ENCODE measurements at regions not wholly inside any gene's neighbourhood (a gene's known extent, or its start where the extent isn't known, plus 50 kb on each side); places are given as distances from the start of the nearest gene placed in this dataset.
"Not testable (repeated sequence)": the region's sequence is repeated elsewhere in the genome, so short reads cannot be mapped to it uniquely, and the experiment has no call there.

DNA sequence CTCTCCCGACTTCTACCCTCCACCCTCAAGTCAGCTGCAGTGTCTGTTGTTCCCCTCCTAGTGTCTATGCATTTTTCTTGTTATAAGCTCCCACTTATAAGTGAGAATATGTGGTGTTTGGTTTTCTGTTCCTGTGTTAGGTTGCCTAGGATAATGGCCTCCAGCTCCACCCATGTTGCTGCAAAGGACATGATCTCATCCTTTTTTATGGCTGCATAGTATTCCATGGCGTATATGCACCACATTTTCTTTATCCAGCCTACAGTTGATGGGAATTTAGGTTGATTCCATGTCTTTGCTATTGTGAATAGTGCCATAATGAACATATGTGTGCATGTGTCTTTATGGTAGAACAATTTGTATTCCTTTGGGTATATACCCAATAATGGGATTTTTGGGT lies 80.7 kb downstream of the SPTSSA start:
- not testable (repeated sequence) for H3K27me3 ChIP-seq (ENCODE audit: control insufficient read depth in 1 of 2, insufficient read depth in 2 of 2, low read length in 2 of 2); H3K9me3 ChIP-seq (ENCODE audit: control insufficient read depth in 2 of 2, low read length in 2 of 2); H3K9ac ChIP-seq (ENCODE audit: low read length in 2 of 2); H3K36me3 ChIP-seq (ENCODE audit: control insufficient read depth in 2 of 2, insufficient read depth in 2 of 2, low read length in 2 of 2); H3K27ac ChIP-seq (ENCODE audit: low read length); H3K4me1 ChIP-seq (ENCODE audit: control insufficient read depth, insufficient read depth, low read length); H3K4me3 ChIP-seq (ENCODE audit: low read length in 2 of 2)

GRCh38 chr14:34380471-34380845 lies 81.6 kb downstream of the SPTSSA start:
- Histone ChIP-seq H3K27me3 (ENCODE audit: control insufficient read depth in 1 of 2, insufficient read depth in 2 of 2, low read length in 2 of 2) (peaks cover 0 to 4% of the 10 kb centered on the region in 2 donors), H3K9me3 (ENCODE audit: control insufficient read depth in 2 of 2, low read length in 2 of 2) (no peaks in the 10 kb centered on the region), H3K4me1 (ENCODE audit: control insufficient read depth, insufficient read depth, low read length) (no peaks in the 10 kb centered on the region), H3K9ac (ENCODE audit: low read length in 2 of 2) (no peak overlapping the region), H3K36me3 (ENCODE audit: control insufficient read depth in 2 of 2, insufficient read depth in 2 of 2, low read length in 2 of 2) (no peaks in the 10 kb centered on the region), H3K27ac (ENCODE audit: low read length) (no peak overlapping the region), H3K4me3 (ENCODE audit: low read length in 2 of 2) (no peak overlapping the region)

DNA sequence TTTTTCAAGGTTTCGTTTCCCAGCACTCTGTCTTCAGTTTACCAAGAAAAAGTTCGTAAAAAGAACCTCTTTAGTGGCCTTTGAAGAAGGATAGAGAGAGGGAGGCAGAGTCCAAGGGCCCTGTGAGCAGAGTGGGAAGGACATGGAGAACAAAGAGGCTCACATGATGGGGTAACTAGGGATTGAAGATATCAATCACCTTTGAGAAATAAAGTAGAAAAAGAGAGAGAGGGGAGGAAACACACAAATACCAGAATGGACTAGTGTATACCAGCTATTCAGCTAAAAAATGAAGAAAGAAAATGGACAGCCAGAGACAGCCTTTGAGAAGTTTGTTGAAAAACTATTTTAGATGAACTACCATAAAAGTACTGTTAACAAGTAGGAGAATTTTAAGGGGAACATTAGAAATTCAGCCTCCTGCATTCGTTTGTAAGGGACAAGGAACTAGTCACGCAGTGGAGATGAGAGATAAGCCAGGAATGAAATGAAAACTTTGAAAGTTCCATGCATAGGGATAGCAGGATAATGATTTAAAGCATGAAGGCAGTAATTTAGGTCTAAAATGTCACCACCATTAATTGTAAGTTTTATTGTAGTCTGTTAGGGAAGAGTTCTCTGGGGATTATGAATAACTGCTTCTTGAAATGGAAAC lies 82.1 kb downstream of the SPTSSA start:
- Histone ChIP-seq H3K4me3 (ENCODE audit: low read length in 2 of 2) (no peak overlapping the region), H3K36me3 (ENCODE audit: control insufficient read depth in 2 of 2, insufficient read depth in 2 of 2, low read length in 2 of 2) (no peaks in the 10 kb centered on the region), H3K27ac (ENCODE audit: low read length) (no peak overlapping the region), H3K4me1 (ENCODE audit: control insufficient read depth, insufficient read depth, low read length) (no peaks in the 10 kb centered on the region), H3K9me3 (ENCODE audit: control insufficient read depth in 2 of 2, low read length in 2 of 2) (no peaks in the 10 kb centered on the region), H3K9ac (ENCODE audit: low read length in 2 of 2) (no peak overlapping the region), H3K27me3 (ENCODE audit: control insufficient read depth in 1 of 2, insufficient read depth in 2 of 2, low read length in 2 of 2) (peaks cover 0 to 4% of the 10 kb centered on the region in 2 donors)

DNA sequence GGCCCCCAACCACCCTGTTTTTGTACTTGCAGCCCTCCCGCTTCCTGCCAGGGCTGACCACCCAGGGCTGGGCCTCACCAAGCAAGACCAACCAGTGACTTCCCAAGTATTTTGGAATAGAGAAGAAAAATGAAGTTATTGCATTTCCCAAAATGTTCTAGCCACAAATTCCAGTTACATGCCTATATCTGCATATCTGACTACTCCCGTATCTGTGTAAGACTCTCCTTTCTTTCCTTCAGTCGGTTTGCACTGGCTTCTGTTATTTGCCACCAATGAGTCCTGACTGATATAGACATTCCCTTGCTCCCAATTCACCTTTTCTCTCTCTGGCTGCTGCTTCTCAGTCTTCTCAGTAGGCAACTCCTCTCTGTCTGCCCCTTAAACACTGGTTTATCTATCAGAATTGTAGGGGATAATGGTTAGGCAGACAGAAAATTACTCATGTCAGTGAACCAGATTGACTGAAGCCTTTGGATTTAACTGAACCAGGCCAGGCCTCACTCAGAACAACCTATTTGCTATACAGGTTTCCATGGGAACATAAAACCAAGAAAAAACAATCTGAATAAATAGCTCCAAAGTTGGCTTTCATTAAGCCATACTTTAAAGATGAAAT lies 85.3 kb downstream of the SPTSSA start:
- no peak overlapping the region for H3K27ac ChIP-seq (ENCODE audit: low read length)
- no peaks in the 10 kb centered on the region for H3K4me1 ChIP-seq (ENCODE audit: control insufficient read depth, insufficient read depth, low read length)
- H3K9me3 ChIP-seq (ENCODE audit: control insufficient read depth in 2 of 2, low read length in 2 of 2): no peaks in the 10 kb centered on the region
- H3K9ac ChIP-seq (ENCODE audit: low read length in 2 of 2): no peak overlapping the region
- H3K4me3 ChIP-seq (ENCODE audit: low read length in 2 of 2): no peak overlapping the region
- H3K27me3 ChIP-seq (ENCODE audit: control insufficient read depth in 1 of 2, insufficient read depth in 2 of 2, low read length in 2 of 2): no peaks in the 10 kb centered on the region
- H3K36me3 ChIP-seq (ENCODE audit: control insufficient read depth in 2 of 2, insufficient read depth in 2 of 2, low read length in 2 of 2): no peaks in the 10 kb centered on the region

- no peak overlapping the region for H3K27ac ChIP-seq (ENCODE audit: low read length)
Observed at GRCh38 chr14:34374998-34375740, 86.9 kb downstream of the SPTSSA start.

GRCh38 chr14:34373191-34373590 lies 88.8 kb downstream of the SPTSSA start:
- no peaks in the 10 kb centered on the region for H3K9me3 ChIP-seq (ENCODE audit: control insufficient read depth in 2 of 2, low read length in 2 of 2)
- H3K4me1 ChIP-seq (ENCODE audit: control insufficient read depth, insufficient read depth, low read length): peaks cover 3% of the 10 kb centered on the region
- H3K27ac ChIP-seq (ENCODE audit: low read length): no peak overlapping the region
- no peak overlapping the region for H3K4me3 ChIP-seq (ENCODE audit: low read length in 2 of 2)
- H3K36me3 ChIP-seq (ENCODE audit: control insufficient read depth in 2 of 2, insufficient read depth in 2 of 2, low read length in 2 of 2): no peaks in the 10 kb centered on the region
- H3K9ac ChIP-seq (ENCODE audit: low read length in 2 of 2): no peak overlapping the region
- no peaks in the 10 kb centered on the region for H3K27me3 ChIP-seq (ENCODE audit: control insufficient read depth in 1 of 2, insufficient read depth in 2 of 2, low read length in 2 of 2)

More at GRCh38 chr14:34374998-34375740, 86.9 kb downstream of the SPTSSA start:
- Histone ChIP-seq H3K4me1 (ENCODE audit: control insufficient read depth, insufficient read depth, low read length) (no peaks in the 10 kb centered on the region), H3K27me3 (ENCODE audit: control insufficient read depth in 1 of 2, insufficient read depth in 2 of 2, low read length in 2 of 2) (no peaks in the 10 kb centered on the region), H3K4me3 (ENCODE audit: low read length in 2 of 2) (no peak overlapping the region), H3K9ac (ENCODE audit: low read length in 2 of 2) (no peak overlapping the region), H3K9me3 (ENCODE audit: control insufficient read depth in 2 of 2, low read length in 2 of 2) (no peaks in the 10 kb centered on the region), H3K36me3 (ENCODE audit: control insufficient read depth in 2 of 2, insufficient read depth in 2 of 2, low read length in 2 of 2) (no peaks in the 10 kb centered on the region)

DNA sequence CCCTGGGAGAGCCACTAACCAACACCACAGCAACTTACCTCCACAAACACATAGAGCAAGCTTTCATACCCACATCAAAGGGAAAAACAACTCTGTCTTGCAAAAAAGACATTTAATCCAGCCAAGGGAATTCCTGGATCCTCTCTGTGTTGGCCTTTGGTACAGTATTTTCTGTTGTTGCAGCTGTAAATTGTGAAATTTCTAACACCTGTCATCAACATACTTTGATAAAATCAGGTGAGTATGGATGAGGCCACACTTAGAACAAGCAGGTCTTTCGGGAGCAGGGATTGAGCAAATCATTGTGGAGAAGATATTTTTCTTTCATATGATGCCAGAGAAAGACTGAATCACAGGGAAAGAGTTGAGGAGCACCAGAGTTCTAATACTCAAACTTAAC lies 89.3 kb downstream of the SPTSSA start:
- H3K27ac ChIP-seq (ENCODE audit: low read length): no peak overlapping the region
- H3K27me3 ChIP-seq (ENCODE audit: control insufficient read depth in 1 of 2, insufficient read depth in 2 of 2, low read length in 2 of 2): no peaks in the 10 kb centered on the region
- H3K36me3 ChIP-seq (ENCODE audit: control insufficient read depth in 2 of 2, insufficient read depth in 2 of 2, low read length in 2 of 2): no peaks in the 10 kb centered on the region
- no peak overlapping the region for H3K4me3 ChIP-seq (ENCODE audit: low read length in 2 of 2)
- H3K9me3 ChIP-seq (ENCODE audit: control insufficient read depth in 2 of 2, low read length in 2 of 2): no peaks in the 10 kb centered on the region
- peaks cover 3% of the 10 kb centered on the region for H3K4me1 ChIP-seq (ENCODE audit: control insufficient read depth, insufficient read depth, low read length)
- H3K9ac ChIP-seq (ENCODE audit: low read length in 2 of 2): no peak overlapping the region

DNA sequence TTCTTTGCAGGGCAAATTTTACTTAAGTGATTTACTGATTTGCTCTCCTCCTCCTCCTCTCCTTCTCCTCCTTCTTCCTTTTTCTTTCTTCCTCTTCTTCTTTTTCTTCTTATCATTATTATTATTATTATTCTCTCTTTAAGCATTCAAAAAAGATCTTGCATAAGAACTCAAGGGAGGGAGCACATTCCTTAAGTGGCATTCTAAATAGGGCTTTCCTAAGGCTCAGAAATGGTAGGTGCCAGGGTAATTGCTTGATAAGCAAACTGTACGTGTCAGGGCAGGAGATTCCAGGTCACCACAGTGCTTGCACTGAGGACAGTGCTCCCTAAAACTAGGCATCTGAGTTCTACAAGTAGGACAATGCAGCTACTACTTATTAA lies 92.4 kb downstream of the SPTSSA start:
- Histone ChIP-seq H3K9me3 (ENCODE audit: control insufficient read depth in 2 of 2, low read length in 2 of 2) (no peaks in the 10 kb centered on the region), H3K27ac (ENCODE audit: low read length) (no peak overlapping the region), H3K27me3 (ENCODE audit: control insufficient read depth in 1 of 2, insufficient read depth in 2 of 2, low read length in 2 of 2) (no peaks in the 10 kb centered on the region), H3K36me3 (ENCODE audit: control insufficient read depth in 2 of 2, insufficient read depth in 2 of 2, low read length in 2 of 2) (no peaks in the 10 kb centered on the region), H3K9ac (ENCODE audit: low read length in 2 of 2) (no peak overlapping the region), H3K4me1 (ENCODE audit: control insufficient read depth, insufficient read depth, low read length) (peaks cover 3% of the 10 kb centered on the region), H3K4me3 (ENCODE audit: low read length in 2 of 2) (no peak overlapping the region)

- no peak overlapping the region for H3K27ac ChIP-seq (ENCODE audit: low read length)
- no peaks in the 10 kb centered on the region for H3K27me3 ChIP-seq (ENCODE audit: control insufficient read depth in 1 of 2, insufficient read depth in 2 of 2, low read length in 2 of 2)
- H3K4me1 ChIP-seq (ENCODE audit: control insufficient read depth, insufficient read depth, low read length): peaks cover 3% of the 10 kb centered on the region
- no peak overlapping the region for H3K4me3 ChIP-seq (ENCODE audit: low read length in 2 of 2)
- no peaks in the 10 kb centered on the region for H3K9me3 ChIP-seq (ENCODE audit: control insufficient read depth in 2 of 2, low read length in 2 of 2)
- no peaks in the 10 kb centered on the region for H3K36me3 ChIP-seq (ENCODE audit: control insufficient read depth in 2 of 2, insufficient read depth in 2 of 2, low read length in 2 of 2)
- H3K9ac ChIP-seq (ENCODE audit: low read length in 2 of 2): no peak overlapping the region
Observed at GRCh38 chr14:34368971-34369647, 92.9 kb downstream of the SPTSSA start.

- Histone ChIP-seq H3K27ac (ENCODE audit: low read length) (no peak overlapping the region), H3K4me3 (ENCODE audit: low read length in 2 of 2) (no peak overlapping the region), H3K9ac (ENCODE audit: low read length in 2 of 2) (no peak overlapping the region), H3K4me1 (ENCODE audit: control insufficient read depth, insufficient read depth, low read length) (peaks cover 3% of the 10 kb centered on the region), H3K9me3 (ENCODE audit: control insufficient read depth in 2 of 2, low read length in 2 of 2) (no peaks in the 10 kb centered on the region), H3K27me3 (ENCODE audit: control insufficient read depth in 1 of 2, insufficient read depth in 2 of 2, low read length in 2 of 2) (no peaks in the 10 kb centered on the region), H3K36me3 (ENCODE audit: control insufficient read depth in 2 of 2, insufficient read depth in 2 of 2, low read length in 2 of 2) (no peaks in the 10 kb centered on the region)
Observed at GRCh38 chr14:34368115-34368970, 93.7 kb downstream of the SPTSSA start.

Data from stomach smooth muscle (tissue), 2 donors.